ENCODE measurements at regions not wholly inside any gene's neighbourhood (a gene's known extent, or its start where the extent isn't known, plus 50 kb on each side); places are given as distances from the start of the nearest gene placed in this dataset.

DNA sequence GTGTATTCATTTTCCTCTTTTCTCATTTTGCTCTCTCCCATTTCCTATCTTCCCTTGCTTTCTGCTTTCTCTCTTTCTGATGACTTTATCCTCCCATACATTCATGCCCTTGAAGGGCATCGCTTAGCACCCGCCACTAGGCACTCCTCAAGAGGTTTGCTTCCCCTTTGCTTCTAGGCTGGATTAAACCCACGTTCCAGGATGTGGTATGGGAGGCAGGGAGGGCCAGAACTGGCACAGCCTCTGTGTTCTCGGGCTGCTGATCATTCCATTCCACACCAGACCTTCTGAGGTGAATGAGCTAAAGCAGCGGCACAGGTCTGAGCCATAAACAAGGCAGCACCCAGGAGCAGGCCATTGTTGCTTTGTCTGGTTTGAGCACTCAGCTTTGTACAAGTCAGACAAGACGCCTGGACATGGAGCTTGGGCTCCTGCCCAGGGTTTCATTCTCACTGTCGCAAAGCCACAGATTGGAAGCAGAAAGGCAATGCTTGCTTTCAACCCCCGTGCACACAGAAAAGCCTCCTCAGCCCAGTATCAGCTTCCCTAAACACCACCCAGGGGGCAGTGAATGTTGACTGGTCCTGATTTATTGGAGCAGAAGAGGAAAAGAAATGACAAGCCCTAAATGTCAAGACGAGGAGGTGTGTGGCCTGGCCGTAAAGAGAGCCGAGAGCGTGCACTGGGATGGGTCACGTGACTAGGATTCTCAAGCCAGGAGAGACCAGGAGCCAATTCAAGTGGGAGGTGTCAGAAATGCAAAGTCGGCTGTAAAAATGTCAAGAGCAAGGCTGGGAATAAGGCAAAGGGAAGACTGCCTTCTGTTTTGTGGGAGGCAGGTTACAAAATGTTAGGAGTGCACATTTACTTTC, 218.0 kb upstream of the SERP2 start:
- TF ChIP-seq TCF12 (IDR thresholded peaks at IDR 0.05; ENCODE audit: low read depth) (no peak), USF1 (IDR thresholded peaks at IDR 0.05) (peak; percentile 81)

DNA sequence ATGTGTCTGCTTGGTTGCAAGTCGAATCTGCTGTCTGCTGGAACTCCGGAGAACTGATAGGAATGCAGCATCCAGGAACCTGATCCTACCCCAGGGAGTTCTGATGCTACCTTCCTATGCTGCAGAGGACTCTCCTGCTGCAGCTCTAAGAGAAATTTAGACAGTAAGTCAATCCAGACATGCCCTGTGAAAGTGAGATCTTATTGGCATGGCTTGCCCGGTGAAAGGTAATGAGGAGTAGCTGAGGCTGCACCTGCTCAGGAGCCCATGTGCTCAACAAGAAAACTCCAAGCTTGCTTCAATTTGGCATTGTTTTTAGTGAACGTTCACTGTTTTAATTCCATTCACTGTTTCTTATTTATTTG, 217.3 kb upstream of the SERP2 start:
- TF ChIP-seq YY1 (IDR thresholded peaks at IDR 0.05; ENCODE audit: low read depth) (no peak), CEBPB (IDR thresholded peaks at IDR 0.05) (no peak), CREB1 (IDR thresholded peaks at IDR 0.05; ENCODE audit: low read depth) (no peak), REST (IDR thresholded peaks at IDR 0.05; ENCODE audit: low read depth) (no peak), RAD21 (IDR thresholded peaks at IDR 0.05; ENCODE audit: low read depth) (no peak), NFIC (IDR thresholded peaks at IDR 0.05) (no peak)

- TF ChIP-seq NFIC (IDR thresholded peaks at IDR 0.05) = no peak
- TF ChIP-seq USF1 (IDR thresholded peaks at IDR 0.05) = no peak
- TF ChIP-seq TEAD4 (IDR thresholded peaks at IDR 0.05) = no peak
- TF ChIP-seq CREB1 (IDR thresholded peaks at IDR 0.05; ENCODE audit: low read depth) = no peak
These were observed 216.0 kb upstream of the SERP2 start for GRCh38 chr13:44157606-44158005.

- TF ChIP-seq EP300 (IDR thresholded peaks at IDR 0.05; ENCODE audit: borderline replicate concordance) = no peak
- TF ChIP-seq MAX (IDR thresholded peaks at IDR 0.05) = no peak
- TF ChIP-seq RAD21 (IDR thresholded peaks at IDR 0.05; ENCODE audit: low read depth) = no peak
- TF ChIP-seq YY1 (IDR thresholded peaks at IDR 0.05; ENCODE audit: low read depth) = no peak
These were observed 215.5 kb upstream of the SERP2 start for GRCh38 chr13:44158098-44158521.

GRCh38 chr13:44158881-44159632, 214.6 kb upstream of the SERP2 start:
- TF ChIP-seq YY1 (IDR thresholded peaks at IDR 0.05; ENCODE audit: low read depth) = no peak
- TF ChIP-seq CEBPB (IDR thresholded peaks at IDR 0.05) = no peak
- no peak for TF ChIP-seq RAD21 (IDR thresholded peaks at IDR 0.05; ENCODE audit: low read depth)
- TF ChIP-seq USF1 (IDR thresholded peaks at IDR 0.05) = no peak
- no peak for TF ChIP-seq TCF12 (IDR thresholded peaks at IDR 0.05; ENCODE audit: low read depth)
- TF ChIP-seq TEAD4 (IDR thresholded peaks at IDR 0.05) = no peak
- TF ChIP-seq EGR1 (IDR thresholded peaks at IDR 0.05) = no peak
- TF ChIP-seq NFIC (IDR thresholded peaks at IDR 0.05) = no peak
- no peak for TF ChIP-seq ZBTB7A (IDR thresholded peaks at IDR 0.05; ENCODE audit: low read depth)
- no peak for TF ChIP-seq TAF1 (IDR thresholded peaks at IDR 0.05; ENCODE audit: low read depth)
- no peak for TF ChIP-seq MAX (IDR thresholded peaks at IDR 0.05)
- TF ChIP-seq CREB1 (IDR thresholded peaks at IDR 0.05; ENCODE audit: low read depth) = no peak
- TF ChIP-seq FOXM1 (IDR thresholded peaks at IDR 0.05; ENCODE audit: borderline replicate concordance, low read depth) = no peak
- no peak for TF ChIP-seq REST (IDR thresholded peaks at IDR 0.05; ENCODE audit: low read depth)
- no peak for TF ChIP-seq EP300 (IDR thresholded peaks at IDR 0.05; ENCODE audit: borderline replicate concordance)
